WTC11 (cell line): ENCODE measurements at regions not wholly inside any gene's neighbourhood (a gene's known extent, or its start where the extent isn't known, plus 50 kb on each side); places are given as distances from the start of the nearest gene placed in this dataset.

Experiments used
- ETV6 ChIP-seq: sonication (generic); formaldehyde crosslinking; IDR thresholded peaks from 2 replicates; pipeline ENCODE4 v1.8.1; 2022; ENCODE audit warnings: mild to moderate bottlenecking, missing genetic modification reagents
- FOXJ3 ChIP-seq: sonication (generic); formaldehyde crosslinking; IDR thresholded peaks from 2 replicates; pipeline ENCODE4 v1.9.0; 2021; ENCODE audit warnings: missing genetic modification reagents, mild to moderate bottlenecking, borderline replicate concordance
- JUN ChIP-seq: sonication (generic); formaldehyde crosslinking; IDR thresholded peaks from 2 replicates; pipeline ENCODE4 v1.8.0; 2023; ENCODE audit warnings: mild to moderate bottlenecking, missing genetic modification reagents
- NFYB ChIP-seq: sonication (generic); formaldehyde crosslinking; conservative IDR thresholded peaks from 2 replicates; pipeline ENCODE4 v1.8.0; 2022; ENCODE audit warnings: low read depth, missing genetic modification reagents
- NR3C1 ChIP-seq: sonication (generic); formaldehyde crosslinking; conservative IDR thresholded peaks from 2 replicates; pipeline ENCODE4 v1.8.1; 2023; ENCODE audit warnings: low read depth, mild to moderate bottlenecking, missing genetic modification reagents
- SP1 ChIP-seq: sonication (generic); formaldehyde crosslinking; conservative IDR thresholded peaks from 2 replicates; pipeline ENCODE4 v1.8.1; 2022; ENCODE audit warnings: missing genetic modification reagents
- TF ChIP-seq, protein P1 (sequence below): fragments of 200-600 bp; IDR thresholded peaks from 2 replicates; pipeline ENCODE4 v1.8.0; 2022; ENCODE audit warnings: antibody characterized with exemption
- TF ChIP-seq, protein P2 (sequence below): sonication (generic); formaldehyde crosslinking; IDR thresholded peaks from 2 replicates; pipeline ENCODE4 v1.8.1; 2022; ENCODE audit warnings: low read depth, mild to moderate bottlenecking, moderate library complexity, missing genetic modification reagents, borderline replicate concordance
- TF ChIP-seq, protein P3 (sequence below): sonication (generic); formaldehyde crosslinking; IDR thresholded peaks from 2 replicates; pipeline ENCODE4 v1.8.1; 2023; ENCODE audit warnings: mild to moderate bottlenecking, missing genetic modification reagents, moderate library complexity
- TF ChIP-seq, protein P4 (sequence below): sonication (generic); formaldehyde crosslinking; IDR thresholded peaks from 2 replicates; pipeline ENCODE4 v1.8.0; 2023; ENCODE audit warnings: missing genetic modification reagents
- TF ChIP-seq, protein P5 (sequence below): sonication (generic); formaldehyde crosslinking; IDR thresholded peaks from 2 replicates; pipeline ENCODE4 v1.8.1; 2023; ENCODE audit warnings: mild to moderate bottlenecking, moderate library complexity, missing genetic modification reagents
- TF ChIP-seq, protein P6 (sequence below): sonication (generic); formaldehyde crosslinking; IDR thresholded peaks from 2 replicates; pipeline ENCODE4 v1.8.0; 2022; ENCODE audit warnings: mild to moderate bottlenecking, missing genetic modification reagents

DNA sequence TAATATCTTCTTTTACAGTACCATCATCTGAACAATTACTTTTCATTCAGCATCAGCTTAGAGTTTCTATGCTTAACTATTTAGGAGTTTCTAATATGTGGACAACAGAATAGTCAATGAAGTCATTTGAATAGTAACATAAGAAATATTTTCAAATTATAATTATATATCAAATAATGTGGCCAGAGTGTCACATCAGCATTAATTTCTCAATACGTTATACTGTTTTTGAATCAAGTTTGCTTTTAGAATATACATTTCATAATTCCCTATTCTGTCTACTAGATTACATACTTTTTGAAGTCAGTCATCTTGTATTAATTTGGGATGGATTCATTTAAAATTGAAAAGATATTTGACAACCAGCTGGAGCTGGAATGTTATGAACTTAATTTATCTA is 677.4 kb upstream of the PABPC4L start:
- TF ChIP-seq NR3C1 (CRISPR knock-in tag) (no peak), FOXJ3 (CRISPR knock-in tag) (no peak), ETV6 (CRISPR knock-in tag) (no peak), SP1 (CRISPR knock-in tag) (no peak), NFYB (CRISPR knock-in tag) (no peak), JUN (no peak)
- TF ChIP-seq, protein P1, sequence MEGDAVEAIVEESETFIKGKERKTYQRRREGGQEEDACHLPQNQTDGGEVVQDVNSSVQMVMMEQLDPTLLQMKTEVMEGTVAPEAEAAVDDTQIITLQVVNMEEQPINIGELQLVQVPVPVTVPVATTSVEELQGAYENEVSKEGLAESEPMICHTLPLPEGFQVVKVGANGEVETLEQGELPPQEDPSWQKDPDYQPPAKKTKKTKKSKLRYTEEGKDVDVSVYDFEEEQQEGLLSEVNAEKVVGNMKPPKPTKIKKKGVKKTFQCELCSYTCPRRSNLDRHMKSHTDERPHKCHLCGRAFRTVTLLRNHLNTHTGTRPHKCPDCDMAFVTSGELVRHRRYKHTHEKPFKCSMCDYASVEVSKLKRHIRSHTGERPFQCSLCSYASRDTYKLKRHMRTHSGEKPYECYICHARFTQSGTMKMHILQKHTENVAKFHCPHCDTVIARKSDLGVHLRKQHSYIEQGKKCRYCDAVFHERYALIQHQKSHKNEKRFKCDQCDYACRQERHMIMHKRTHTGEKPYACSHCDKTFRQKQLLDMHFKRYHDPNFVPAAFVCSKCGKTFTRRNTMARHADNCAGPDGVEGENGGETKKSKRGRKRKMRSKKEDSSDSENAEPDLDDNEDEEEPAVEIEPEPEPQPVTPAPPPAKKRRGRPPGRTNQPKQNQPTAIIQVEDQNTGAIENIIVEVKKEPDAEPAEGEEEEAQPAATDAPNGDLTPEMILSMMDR, result no peak
- TF ChIP-seq, protein P2, sequence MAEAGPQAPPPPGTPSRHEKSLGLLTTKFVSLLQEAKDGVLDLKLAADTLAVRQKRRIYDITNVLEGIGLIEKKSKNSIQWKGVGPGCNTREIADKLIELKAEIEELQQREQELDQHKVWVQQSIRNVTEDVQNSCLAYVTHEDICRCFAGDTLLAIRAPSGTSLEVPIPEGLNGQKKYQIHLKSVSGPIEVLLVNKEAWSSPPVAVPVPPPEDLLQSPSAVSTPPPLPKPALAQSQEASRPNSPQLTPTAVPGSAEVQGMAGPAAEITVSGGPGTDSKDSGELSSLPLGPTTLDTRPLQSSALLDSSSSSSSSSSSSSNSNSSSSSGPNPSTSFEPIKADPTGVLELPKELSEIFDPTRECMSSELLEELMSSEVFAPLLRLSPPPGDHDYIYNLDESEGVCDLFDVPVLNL (CRISPR knock-in tag), result no peak
- TF ChIP-seq, protein P3, sequence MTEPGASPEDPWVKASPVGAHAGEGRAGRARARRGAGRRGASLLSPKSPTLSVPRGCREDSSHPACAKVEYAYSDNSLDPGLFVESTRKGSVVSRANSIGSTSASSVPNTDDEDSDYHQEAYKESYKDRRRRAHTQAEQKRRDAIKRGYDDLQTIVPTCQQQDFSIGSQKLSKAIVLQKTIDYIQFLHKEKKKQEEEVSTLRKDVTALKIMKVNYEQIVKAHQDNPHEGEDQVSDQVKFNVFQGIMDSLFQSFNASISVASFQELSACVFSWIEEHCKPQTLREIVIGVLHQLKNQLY (CRISPR knock-in tag), result no peak
- TF ChIP-seq, protein P4, sequence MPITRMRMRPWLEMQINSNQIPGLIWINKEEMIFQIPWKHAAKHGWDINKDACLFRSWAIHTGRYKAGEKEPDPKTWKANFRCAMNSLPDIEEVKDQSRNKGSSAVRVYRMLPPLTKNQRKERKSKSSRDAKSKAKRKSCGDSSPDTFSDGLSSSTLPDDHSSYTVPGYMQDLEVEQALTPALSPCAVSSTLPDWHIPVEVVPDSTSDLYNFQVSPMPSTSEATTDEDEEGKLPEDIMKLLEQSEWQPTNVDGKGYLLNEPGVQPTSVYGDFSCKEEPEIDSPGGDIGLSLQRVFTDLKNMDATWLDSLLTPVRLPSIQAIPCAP (CRISPR knock-in tag), result no peak
- TF ChIP-seq, protein P5, sequence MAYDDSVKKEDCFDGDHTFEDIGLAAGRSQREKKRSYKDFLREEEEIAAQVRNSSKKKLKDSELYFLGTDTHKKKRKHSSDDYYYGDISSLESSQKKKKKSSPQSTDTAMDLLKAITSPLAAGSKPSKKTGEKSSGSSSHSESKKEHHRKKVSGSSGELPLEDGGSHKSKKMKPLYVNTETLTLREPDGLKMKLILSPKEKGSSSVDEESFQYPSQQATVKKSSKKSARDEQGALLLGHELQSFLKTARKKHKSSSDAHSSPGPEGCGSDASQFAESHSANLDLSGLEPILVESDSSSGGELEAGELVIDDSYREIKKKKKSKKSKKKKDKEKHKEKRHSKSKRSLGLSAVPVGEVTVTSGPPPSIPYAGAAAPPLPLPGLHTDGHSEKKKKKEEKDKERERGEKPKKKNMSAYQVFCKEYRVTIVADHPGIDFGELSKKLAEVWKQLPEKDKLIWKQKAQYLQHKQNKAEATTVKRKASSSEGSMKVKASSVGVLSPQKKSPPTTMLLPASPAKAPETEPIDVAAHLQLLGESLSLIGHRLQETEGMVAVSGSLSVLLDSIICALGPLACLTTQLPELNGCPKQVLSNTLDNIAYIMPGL (CRISPR knock-in tag), result no peak
- TF ChIP-seq, protein P6, sequence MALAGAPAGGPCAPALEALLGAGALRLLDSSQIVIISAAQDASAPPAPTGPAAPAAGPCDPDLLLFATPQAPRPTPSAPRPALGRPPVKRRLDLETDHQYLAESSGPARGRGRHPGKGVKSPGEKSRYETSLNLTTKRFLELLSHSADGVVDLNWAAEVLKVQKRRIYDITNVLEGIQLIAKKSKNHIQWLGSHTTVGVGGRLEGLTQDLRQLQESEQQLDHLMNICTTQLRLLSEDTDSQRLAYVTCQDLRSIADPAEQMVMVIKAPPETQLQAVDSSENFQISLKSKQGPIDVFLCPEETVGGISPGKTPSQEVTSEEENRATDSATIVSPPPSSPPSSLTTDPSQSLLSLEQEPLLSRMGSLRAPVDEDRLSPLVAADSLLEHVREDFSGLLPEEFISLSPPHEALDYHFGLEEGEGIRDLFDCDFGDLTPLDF, result no peak
